Stimulated activated CD4-positive, alpha-beta T cell treated with anti-CD3 and anti-CD28 coated beads, Interleukin-15, amount 100 ng/mL, for 48 hours (primary cell): ENCODE measurements at regions not wholly inside any gene's neighbourhood (a gene's known extent, or its start where the extent isn't known, plus 50 kb on each side); places are given as distances from the start of the nearest gene placed in this dataset.

ENCODE experiments used
- DNase-seq, 2 donors: peaks; one replicate each; pipeline ENCODE4 v3.0.0-alpha.2; 2020; ENCODE audit warnings: low read depth in 2 of 2

GRCh38 chr3:6568999-6569493 lies 291.9 kb upstream of the GRM7 start:
- no peak for DNase-seq

GRCh38 chr3:6571448-6571847 lies 289.5 kb upstream of the GRM7 start:
- DNase-seq: no peak

- DNase-seq: no peak
Observed at GRCh38 chr3:6577584-6577983, 283.3 kb upstream of the GRM7 start.

DNA sequence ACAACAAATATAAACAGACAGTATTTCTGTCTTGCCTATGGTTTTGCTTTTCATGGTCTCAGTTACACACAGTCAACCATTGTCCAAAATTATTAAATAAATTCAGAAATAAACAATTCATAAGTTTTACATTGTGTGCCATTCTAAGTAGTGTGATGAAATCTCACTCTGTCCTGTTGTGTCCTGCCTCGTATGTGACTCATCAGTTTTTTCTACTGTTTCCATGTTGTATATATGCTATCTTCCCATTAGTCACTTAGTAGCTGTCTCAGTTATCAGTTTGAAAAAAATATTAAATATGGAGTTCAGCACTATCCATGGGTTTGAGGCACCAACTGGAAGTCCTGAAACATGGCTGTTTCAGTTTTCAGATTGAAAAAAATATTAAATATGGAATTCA lies 282.4 kb upstream of the GRM7 start:
- no peak for DNase-seq

DNA sequence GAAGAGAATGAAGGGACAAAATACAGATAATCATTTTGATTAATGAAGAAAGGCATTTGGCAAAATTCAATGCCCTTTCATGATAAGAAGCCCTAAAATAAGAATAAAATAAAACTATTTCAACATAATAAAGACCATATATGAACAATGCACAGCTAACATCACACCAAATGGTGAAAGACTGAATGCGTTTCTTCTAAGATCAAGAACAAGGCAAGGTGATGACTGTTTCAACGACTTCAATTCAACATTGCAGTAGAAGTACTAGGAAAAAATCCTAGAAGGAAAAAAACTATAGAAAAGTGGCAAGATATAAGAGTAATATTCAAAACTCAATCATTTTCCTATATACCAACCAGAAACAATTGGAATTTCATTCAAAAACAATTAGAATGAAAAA lies 280.1 kb upstream of the GRM7 start:
- DNase-seq: no peak

- DNase-seq: no peak
Observed at GRCh38 chr3:6585360-6585759, 275.6 kb upstream of the GRM7 start.

DNA sequence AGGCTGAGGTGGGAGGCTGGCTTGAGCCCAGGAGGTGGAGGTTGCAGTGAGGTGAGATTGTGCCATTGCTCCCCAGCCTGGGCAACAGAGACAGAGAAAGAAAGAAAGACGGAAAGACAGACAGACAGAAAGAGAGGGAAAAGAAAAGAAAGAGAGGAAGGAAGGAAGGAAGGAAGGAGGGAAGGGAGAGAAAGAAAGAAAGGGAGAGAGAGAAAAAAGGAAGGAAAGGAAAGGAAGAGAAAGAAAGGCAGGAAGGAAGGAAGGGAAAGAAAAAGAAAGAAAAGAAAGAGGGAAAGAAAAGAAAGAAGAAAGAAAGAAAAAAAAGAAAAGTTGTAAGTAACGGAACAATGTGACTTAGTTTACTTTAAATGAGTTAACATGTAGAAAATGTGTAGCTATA lies 260.7 kb upstream of the GRM7 start:
- DNase-seq: no peak

DNA sequence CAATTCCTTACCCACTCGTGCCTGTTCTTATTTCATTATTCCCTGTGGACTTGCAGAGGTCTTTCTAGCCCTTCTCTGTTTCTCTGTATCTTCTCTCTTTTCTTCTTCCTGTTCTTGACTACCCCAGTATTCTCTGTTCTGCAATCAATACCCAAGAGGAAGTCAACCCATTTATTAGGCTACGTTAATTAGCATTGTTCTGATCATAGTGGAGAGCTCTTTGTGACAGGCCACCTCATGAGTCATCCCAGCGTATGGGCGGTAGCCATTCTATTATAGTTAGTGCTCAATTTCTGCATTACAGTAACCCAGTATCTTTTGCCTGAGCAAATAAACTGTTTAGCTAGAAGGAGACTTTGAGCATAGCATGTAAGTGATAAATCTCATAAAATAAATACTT lies 259.5 kb upstream of the GRM7 start:
- no peak for DNase-seq

DNA sequence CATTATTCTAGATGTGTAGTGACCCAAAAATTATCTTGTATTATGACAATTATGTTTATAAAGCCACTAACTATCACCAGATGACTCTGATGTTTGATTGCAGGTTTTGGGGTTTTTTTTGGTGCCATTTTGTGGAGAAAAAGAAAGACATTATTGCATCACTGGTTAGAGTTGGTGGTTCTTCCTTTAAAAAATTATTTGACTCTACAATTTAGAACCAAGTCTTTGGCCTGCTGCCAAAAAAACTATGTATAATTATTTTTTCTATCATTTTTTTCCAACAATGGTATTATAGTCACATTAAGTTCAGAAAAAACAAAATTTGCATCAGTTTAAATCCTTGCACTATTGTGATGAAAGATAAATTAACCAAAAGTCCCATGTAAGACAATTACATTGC lies 258.6 kb upstream of the GRM7 start:
- DNase-seq: no peak

- no peak for DNase-seq
Observed at GRCh38 chr3:6605227-6605626, 255.7 kb upstream of the GRM7 start.

- no peak for DNase-seq
Observed at GRCh38 chr3:6608843-6609242, 252.1 kb upstream of the GRM7 start.

- DNase-seq: no peak
Observed at GRCh38 chr3:6612034-6612616, 248.8 kb upstream of the GRM7 start.

- no peak for DNase-seq
Observed at GRCh38 chr3:6622260-6622659, 238.7 kb upstream of the GRM7 start.

DNA sequence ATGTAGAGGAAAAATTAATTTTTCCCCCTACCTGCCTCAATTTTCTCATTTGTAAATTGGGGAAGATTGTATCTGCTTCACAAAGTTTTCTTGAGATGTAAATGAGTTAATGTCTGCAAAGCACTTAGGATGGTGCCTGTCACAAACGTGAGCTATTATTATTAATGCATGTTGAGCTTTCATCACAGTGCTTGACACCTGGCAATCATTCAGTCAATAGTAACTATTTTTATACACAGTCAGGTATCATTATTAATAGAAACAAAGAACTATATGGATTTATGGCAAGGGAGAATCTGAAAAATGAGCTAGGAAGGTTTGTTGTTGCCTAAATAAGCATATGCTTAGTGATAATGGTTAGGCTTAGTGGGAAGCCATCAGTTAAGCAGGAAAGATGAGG lies 238.2 kb upstream of the GRM7 start:
- DNase-seq: no peak

GRCh38 chr3:6631376-6631775 lies 229.5 kb upstream of the GRM7 start:
- no peak for DNase-seq

- no peak for DNase-seq
Observed at GRCh38 chr3:6640907-6641306, 220.0 kb upstream of the GRM7 start.

DNA sequence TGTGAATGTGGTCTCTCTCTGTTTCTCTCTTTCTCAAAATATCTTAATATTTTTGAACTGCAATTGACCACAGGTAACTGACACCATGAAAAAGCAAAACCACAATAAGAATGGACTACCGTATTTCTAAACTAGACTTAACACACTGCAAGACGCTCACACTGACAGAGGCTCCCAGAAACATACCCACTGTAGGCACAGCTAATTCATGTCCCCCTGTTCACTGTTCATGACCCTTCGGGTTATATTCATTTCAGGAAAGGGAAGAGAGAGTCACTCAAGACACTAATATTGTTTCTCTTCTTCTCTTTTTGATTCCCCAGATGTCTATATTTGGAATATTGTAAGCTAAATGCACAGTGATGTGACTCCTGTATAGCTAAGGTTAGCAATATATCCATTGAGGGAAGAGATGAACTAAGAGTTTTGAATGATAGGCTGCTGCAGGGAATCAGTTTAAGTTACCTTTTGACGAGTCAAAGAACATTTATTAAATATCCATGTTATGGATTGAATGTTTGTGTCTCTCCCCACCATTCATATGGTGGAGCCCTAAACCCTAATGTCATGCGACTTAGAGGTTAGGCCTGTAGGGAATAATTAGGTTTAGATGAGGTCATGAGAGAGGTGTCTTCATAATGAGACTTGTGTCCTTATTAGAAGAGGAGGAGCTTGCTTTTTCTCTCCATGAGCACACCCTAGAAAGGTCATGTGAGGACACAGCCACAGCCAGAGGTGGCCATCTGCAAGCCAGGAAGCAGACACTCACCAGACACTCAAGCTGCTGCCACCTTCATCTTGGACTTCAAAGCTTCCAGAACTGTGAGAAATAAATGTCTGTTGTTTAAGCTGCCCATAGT lies 216.6 kb upstream of the GRM7 start:
- no peak for DNase-seq

DNA sequence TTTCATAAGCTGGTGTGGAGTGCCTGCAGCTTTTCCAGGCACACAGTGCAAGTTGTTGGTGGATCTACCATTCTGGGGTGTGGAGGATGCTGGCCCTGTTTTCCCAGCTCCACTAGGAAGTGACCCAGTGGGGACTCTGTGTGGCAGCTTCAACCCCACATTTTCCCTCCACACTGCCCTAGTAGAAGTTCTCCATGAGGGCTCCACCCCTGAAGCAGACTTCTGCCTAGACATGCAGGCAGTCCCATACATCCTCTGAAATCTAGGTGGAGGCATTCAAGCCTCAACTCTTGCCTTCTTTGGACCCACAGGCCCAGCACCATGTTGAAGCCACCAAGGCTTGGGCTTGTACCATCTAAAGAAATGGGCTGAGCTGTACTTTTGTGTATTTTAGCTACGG lies 206.2 kb upstream of the GRM7 start:
- DNase-seq: no peak

DNA sequence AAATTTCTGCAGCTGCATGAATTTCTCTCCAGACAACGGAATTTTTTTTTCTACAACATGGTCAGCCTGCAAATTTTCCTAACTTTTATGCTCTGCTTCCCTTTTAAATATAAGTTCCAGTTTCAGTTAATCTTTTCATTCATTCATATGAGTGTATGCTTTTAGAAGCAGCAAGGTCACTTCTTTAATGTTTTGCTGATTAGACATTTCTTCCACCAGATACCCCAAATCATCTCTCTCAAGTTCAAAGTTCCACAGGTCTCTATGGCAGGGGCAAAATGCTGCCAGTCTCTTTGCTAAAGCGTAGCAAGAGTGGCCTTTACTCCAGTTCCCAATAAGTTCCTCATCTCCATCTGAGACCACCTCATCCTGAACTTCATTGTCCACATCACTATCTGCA lies 205.6 kb upstream of the GRM7 start:
- no peak for DNase-seq

DNA sequence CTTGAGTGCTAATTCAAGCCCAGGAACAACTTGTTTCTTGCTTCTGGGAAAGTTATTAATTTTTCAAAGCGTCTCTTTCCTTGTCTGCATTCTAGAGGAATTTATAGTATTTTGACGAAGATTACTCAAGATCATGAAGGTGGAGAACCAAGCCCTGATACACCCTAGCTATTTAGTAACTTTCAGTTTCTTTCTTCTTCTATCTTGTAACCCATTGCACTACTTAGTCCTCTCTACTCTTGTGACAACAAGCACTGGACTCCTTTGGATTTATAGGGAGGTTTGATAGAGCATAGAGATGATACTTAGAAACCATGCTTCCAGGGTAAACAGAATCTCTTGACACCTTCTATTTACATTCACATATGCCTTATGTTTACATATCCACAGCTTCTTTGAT lies 203.3 kb upstream of the GRM7 start:
- DNase-seq: no peak

GRCh38 chr3:6667354-6667753 lies 193.6 kb upstream of the GRM7 start:
- DNase-seq: no peak

DNA sequence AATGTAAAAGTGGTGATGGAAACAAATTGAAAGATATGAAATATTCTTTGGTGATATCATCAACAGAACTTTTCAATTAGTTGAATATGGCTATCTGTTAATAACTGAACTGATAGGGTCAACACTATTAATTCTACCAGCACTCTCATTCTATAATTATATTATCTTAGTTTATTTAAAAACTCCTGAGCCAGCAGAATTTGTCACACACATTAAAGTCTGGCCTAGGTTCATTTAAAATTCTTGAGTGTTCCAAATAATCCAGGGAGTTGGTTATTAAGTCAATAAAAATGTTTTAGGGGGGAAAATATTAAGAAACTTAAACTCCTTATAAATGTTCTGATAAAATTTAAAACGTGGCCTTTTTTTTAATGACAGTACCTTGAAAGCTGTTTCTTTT lies 189.6 kb upstream of the GRM7 start:
- no peak for DNase-seq

DNA sequence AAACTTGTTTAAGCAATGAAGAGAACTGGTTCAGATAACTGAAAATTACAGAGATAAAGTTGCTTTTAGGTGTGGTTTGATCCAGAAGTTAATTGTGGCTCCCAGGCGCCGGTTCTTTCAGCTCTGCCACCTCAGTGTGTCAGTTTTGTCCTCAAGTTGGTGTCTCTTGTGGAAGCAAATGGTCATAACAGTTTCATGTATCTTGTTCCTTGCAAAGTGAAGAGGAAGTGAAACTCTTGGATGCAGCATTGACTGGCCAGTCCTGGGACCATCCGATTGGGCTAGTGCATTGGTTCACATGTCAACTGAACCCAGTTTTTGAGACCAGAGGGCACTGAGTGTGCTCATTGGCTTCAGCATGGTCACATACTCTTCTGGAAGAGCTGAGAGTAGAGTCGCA lies 181.4 kb upstream of the GRM7 start:
- DNase-seq: no peak
